ENCODE measurements at regions not wholly inside any gene's neighbourhood (a gene's known extent, or its start where the extent isn't known, plus 50 kb on each side); places are given as distances from the start of the nearest gene placed in this dataset.
"Not testable (repeated sequence)": the region's sequence is repeated elsewhere in the genome, so short reads cannot be mapped to it uniquely, and the experiment has no call there.

- Mint-ChIP-seq H3K9me3 (ENCODE audit: unreplicated experiment) (peaks cover 58% of the 10 kb centered on the region), H3K4me3 (ENCODE audit: unreplicated experiment) (no peak overlapping the region), H3K27me3 (ENCODE audit: unreplicated experiment) (no peaks in the 10 kb centered on the region), H3K27ac (ENCODE audit: unreplicated experiment) (no peak overlapping the region), H3K4me1 (ENCODE audit: unreplicated experiment) (no peaks in the 10 kb centered on the region), H3K36me3 (ENCODE audit: unreplicated experiment) (no peaks in the 10 kb centered on the region)
- no peak for TF ChIP-seq CTCF (IDR thresholded peaks at IDR 0.05)
- no peak for DNase-seq (ENCODE audit: extremely low spot score, unreplicated experiment)
Observed at GRCh38 chr7:153217032-153217431, 457.5 kb downstream of the ACTR3B start.

DNA sequence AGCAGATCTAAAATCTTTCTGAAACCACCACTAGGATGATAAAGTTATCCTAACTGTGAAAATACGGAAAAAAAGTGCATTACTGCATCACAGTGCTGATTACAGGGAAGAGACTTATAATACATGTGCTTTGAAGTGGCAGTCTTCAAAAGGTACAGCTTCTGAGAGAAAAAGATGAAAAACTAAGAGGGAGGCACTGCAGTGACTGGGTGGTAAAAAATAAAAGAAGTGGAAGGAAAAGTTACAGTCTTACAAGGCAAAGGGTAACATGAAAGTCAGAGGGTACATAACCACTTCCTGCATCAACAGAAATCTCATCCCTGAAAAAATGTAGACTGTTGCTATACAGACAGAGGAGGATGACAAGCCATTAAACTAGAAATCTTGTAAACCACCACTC lies 465.3 kb downstream of the ACTR3B start:
- Mint-ChIP-seq H3K36me3 (ENCODE audit: unreplicated experiment) (no peaks in the 10 kb centered on the region), H3K9me3 (ENCODE audit: unreplicated experiment) (peaks cover 55% of the 10 kb centered on the region), H3K4me3 (ENCODE audit: unreplicated experiment) (no peak overlapping the region), H3K4me1 (ENCODE audit: unreplicated experiment) (no peaks in the 10 kb centered on the region), H3K27ac (ENCODE audit: unreplicated experiment) (no peak overlapping the region), H3K27me3 (ENCODE audit: unreplicated experiment) (no peaks in the 10 kb centered on the region)
- no peak for DNase-seq (ENCODE audit: extremely low spot score, unreplicated experiment)
- TF ChIP-seq CTCF (IDR thresholded peaks at IDR 0.05), result no peak

DNA sequence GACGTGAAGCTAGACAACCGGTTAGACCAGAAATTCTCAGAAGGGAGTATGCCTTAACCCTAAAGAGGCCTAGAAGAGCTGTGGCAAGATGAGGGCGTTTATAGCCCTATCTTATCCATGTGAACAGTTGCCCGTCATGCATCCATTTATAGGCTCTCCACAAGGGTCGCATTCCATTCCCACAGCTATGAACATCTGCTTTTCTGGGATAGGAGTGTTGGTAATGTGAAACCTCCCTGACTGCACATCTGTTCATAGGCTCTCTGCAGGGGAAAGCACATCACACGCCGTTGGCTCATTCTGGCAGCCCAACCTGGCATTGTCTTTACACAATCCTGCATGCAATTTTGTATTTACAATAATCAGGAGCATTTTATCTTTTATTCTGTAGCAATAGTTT lies 485.6 kb downstream of the ACTR3B start:
- not testable (repeated sequence) for H3K4me1 Mint-ChIP-seq (ENCODE audit: unreplicated experiment); H3K27me3 Mint-ChIP-seq (ENCODE audit: unreplicated experiment); H3K36me3 Mint-ChIP-seq (ENCODE audit: unreplicated experiment); H3K27ac Mint-ChIP-seq (ENCODE audit: unreplicated experiment); DNase-seq (ENCODE audit: extremely low spot score, unreplicated experiment); H3K4me3 Mint-ChIP-seq (ENCODE audit: unreplicated experiment)
- H3K9me3 Mint-ChIP-seq (ENCODE audit: unreplicated experiment), result peaks cover 16% of the 10 kb centered on the region

GRCh38 chr7:153245809-153246208 lies 486.3 kb downstream of the ACTR3B start:
- H3K27me3 Mint-ChIP-seq (ENCODE audit: unreplicated experiment), result no peaks in the 10 kb centered on the region
- H3K36me3 Mint-ChIP-seq (ENCODE audit: unreplicated experiment), result no peaks in the 10 kb centered on the region
- no peak for TF ChIP-seq CTCF (IDR thresholded peaks at IDR 0.05)

GRCh38 chr7:153247926-153248325 lies 488.4 kb downstream of the ACTR3B start:
- Mint-ChIP-seq H3K27ac (ENCODE audit: unreplicated experiment) (no peak overlapping the region), H3K4me1 (ENCODE audit: unreplicated experiment) (no peaks in the 10 kb centered on the region), H3K4me3 (ENCODE audit: unreplicated experiment) (no peak overlapping the region), H3K36me3 (ENCODE audit: unreplicated experiment) (no peaks in the 10 kb centered on the region), H3K27me3 (ENCODE audit: unreplicated experiment) (no peaks in the 10 kb centered on the region), H3K9me3 (ENCODE audit: unreplicated experiment) (peaks cover 24% of the 10 kb centered on the region)
- DNase-seq (ENCODE audit: extremely low spot score, unreplicated experiment), result no peak
- TF ChIP-seq CTCF (IDR thresholded peaks at IDR 0.05), result no peak

More at GRCh38 chr7:153245809-153246208, 486.3 kb downstream of the ACTR3B start:
- Mint-ChIP-seq H3K4me1 (ENCODE audit: unreplicated experiment) (no peaks in the 10 kb centered on the region), H3K4me3 (ENCODE audit: unreplicated experiment) (no peak overlapping the region), H3K27ac (ENCODE audit: unreplicated experiment) (no peak overlapping the region), H3K9me3 (ENCODE audit: unreplicated experiment) (peaks cover 17% of the 10 kb centered on the region)
- no peak for DNase-seq (ENCODE audit: extremely low spot score, unreplicated experiment)

- Mint-ChIP-seq H3K4me1 (ENCODE audit: unreplicated experiment) (no peaks in the 10 kb centered on the region), H3K36me3 (ENCODE audit: unreplicated experiment) (no peaks in the 10 kb centered on the region), H3K4me3 (ENCODE audit: unreplicated experiment) (no peak overlapping the region), H3K27ac (ENCODE audit: unreplicated experiment) (no peak overlapping the region), H3K9me3 (ENCODE audit: unreplicated experiment) (peaks cover 56% of the 10 kb centered on the region), H3K27me3 (ENCODE audit: unreplicated experiment) (no peaks in the 10 kb centered on the region)
- no peak for DNase-seq (ENCODE audit: extremely low spot score, unreplicated experiment)
- TF ChIP-seq CTCF (IDR thresholded peaks at IDR 0.05), result no peak
Observed at GRCh38 chr7:153258686-153259085, 499.1 kb downstream of the ACTR3B start.

All from osteocyte (in vitro differentiated cells).